ENCODE measurements at regions not wholly inside any gene's neighbourhood (a gene's known extent, or its start where the extent isn't known, plus 50 kb on each side); places are given as distances from the start of the nearest gene placed in this dataset.

GRCh38 chr15:101559952-101560351 is 70.4 kb upstream of the PCSK6 start:
- TF ChIP-seq POLR2A (IDR thresholded peaks at IDR 0.05), result no peak
- Histone ChIP-seq H3K27me3 (peaks cover 0 to 51% (median 0%) of the 10 kb centered on the region in 4 donors), H3K4me3 (no peak overlapping the region), H3K4me1 (no peaks in the 10 kb centered on the region), H3K9me3 (no peaks in the 10 kb centered on the region), H3K27ac (no peak overlapping the region), H3K36me3 (no peaks in the 10 kb centered on the region)
- DNase-seq, result no peak
- 13 to 22% methylated on average over 5 to 6 of the region's 6 CpGs for WGBS, 2 donors
- intact Hi-C loops (cut with DNase I), result no loop called here

GRCh38 chr15:101558221-101558941 is 68.9 kb upstream of the PCSK6 start:
- no peaks in the 10 kb centered on the region for H3K9me3 ChIP-seq
- no peaks in the 10 kb centered on the region for H3K36me3 ChIP-seq
- no peak overlapping the region for H3K4me3 ChIP-seq
- no peak overlapping the region for H3K27ac ChIP-seq
- DNase-seq, result no peak
- 61 to 64% methylated on average over 10 to 11 of the region's 12 CpGs for WGBS, 2 donors
- intact Hi-C loops (cut with DNase I), result no loop called here
- H3K27me3 ChIP-seq, result peaks cover 0 to 54% (median 0%) of the 10 kb centered on the region in 4 donors
- TF ChIP-seq CTCF (IDR thresholded peaks at IDR 0.05), result no peak
- no peak for TF ChIP-seq POLR2A (IDR thresholded peaks at IDR 0.05)
- no peaks in the 10 kb centered on the region for H3K4me1 ChIP-seq

GRCh38 chr15:101556273-101556672 is 66.8 kb upstream of the PCSK6 start:
- intact Hi-C loops (cut with DNase I), result no loop called here
- Histone ChIP-seq H3K27ac (no peak overlapping the region), H3K27me3 (peaks cover 0 to 63% (median 0%) of the 10 kb centered on the region in 4 donors), H3K4me1 (no peaks in the 10 kb centered on the region), H3K36me3 (no peaks in the 10 kb centered on the region), H3K4me3 (no peak overlapping the region), H3K9me3 (no peaks in the 10 kb centered on the region)
- 82 to 87% methylated on average over 10 to 16 of the region's 16 CpGs for WGBS, 2 donors
- no peak for DNase-seq
- TF ChIP-seq CTCF (IDR thresholded peaks at IDR 0.05) (no peak), POLR2A (IDR thresholded peaks at IDR 0.05) (no peak)

GRCh38 chr15:101554115-101554915 is 64.8 kb upstream of the PCSK6 start:
- WGBS, 2 donors, result 77 to 83% methylated on average over 24 of the region's 25 CpGs
- Histone ChIP-seq H3K36me3 (no peaks in the 10 kb centered on the region), H3K9me3 (no peaks in the 10 kb centered on the region), H3K27ac (no peak overlapping the region), H3K4me1 (no peaks in the 10 kb centered on the region), H3K4me3 (no peak overlapping the region), H3K27me3 (peaks cover 0 to 60% (median 0%) of the 10 kb centered on the region in 4 donors)
- DNase-seq, result no peak
- intact Hi-C loops (cut with DNase I), result no loop called here
- no peak for TF ChIP-seq CTCF (IDR thresholded peaks at IDR 0.05)
- no peak for TF ChIP-seq POLR2A (IDR thresholded peaks at IDR 0.05)

GRCh38 chr15:101551696-101552591 is 62.4 kb upstream of the PCSK6 start:
- intact Hi-C loops (cut with DNase I), result no loop called here

More at GRCh38 chr15:101551696-101552591, 62.4 kb upstream of the PCSK6 start:
- no peak overlapping the region for H3K27ac ChIP-seq
- WGBS, 2 donors, result 83 to 87% methylated on average over 7 of the region's 20 CpGs
- DNase-seq, result no peak
- peaks cover 0 to 62% (median 0%) of the 10 kb centered on the region in 4 donors for H3K27me3 ChIP-seq
- H3K4me3 ChIP-seq, result no peak overlapping the region
- no peak for TF ChIP-seq CTCF (IDR thresholded peaks at IDR 0.05)
- TF ChIP-seq POLR2A (IDR thresholded peaks at IDR 0.05), result no peak
- H3K4me1 ChIP-seq, result no peaks in the 10 kb centered on the region
- no peaks in the 10 kb centered on the region for H3K36me3 ChIP-seq
- no peaks in the 10 kb centered on the region for H3K9me3 ChIP-seq

Measured in esophagus squamous epithelium (tissue), 5 donors.